ENCODE measurements at regions not wholly inside any gene's neighbourhood (a gene's known extent, or its start where the extent isn't known, plus 50 kb on each side); places are given as distances from the start of the nearest gene placed in this dataset.
"Not testable (repeated sequence)": the region's sequence is repeated elsewhere in the genome, so short reads cannot be mapped to it uniquely, and the experiment has no call there.

- Mint-ChIP-seq H3K4me1 (no peaks in the 10 kb centered on the region), H3K27me3 (no peaks in the 10 kb centered on the region), H3K27ac (no peak overlapping the region), H3K9me3 (peaks cover 3 to 11% (median 7%) of the 10 kb centered on the region in 3 donors), H3K4me3 (no peak overlapping the region), H3K36me3 (no peaks in the 10 kb centered on the region)
- WGBS (ENCODE audit: insufficient coverage), result no CpG with 5 or more reads among the region's 2 CpGs
- DNase-seq (no peak), ATAC-seq (replicated peaks in 1 of 4) (no peak)
- CTCF ChIA-PET, result interaction anchor here in 1 of 2 donors (0.7 kb wide), 1 partner anchor 85 kb away, joined by 3 read pairs; no protein-coding TSS in a partner anchor
- Histone ChIP-seq H3K36me3 (ENCODE audit: control insufficient read depth in 2 of 2, extremely low read depth in 1 of 2, insufficient read depth in 1 of 2, low read length in 1 of 2) (no peaks in the 10 kb centered on the region), H3K27me3 (replicated peaks in 1 of 2; ENCODE audit: control insufficient read depth in 2 of 2, extremely low read depth in 1 of 2, insufficient read depth in 2 of 2, low read length in 1 of 2) (no peaks in the 10 kb centered on the region), H3K4me3 (ENCODE audit: control insufficient read depth in 1 of 2, extremely low read depth in 1 of 2, low read length in 1 of 2) (no peak overlapping the region), H3K27ac (ENCODE audit: low read length) (no peak overlapping the region), H3K4me1 (ENCODE audit: control insufficient read depth in 1 of 2, extremely low read depth in 1 of 2, insufficient read depth in 2 of 2, low read length in 2 of 2) (no peaks in the 10 kb centered on the region), H3K9me3 (no peaks in the 10 kb centered on the region)
- POLR2A ChIA-PET, result no interaction called here
Measured at GRCh38 chr6:49326347-49326746, 136.7 kb downstream of the MMUT start.

- peaks cover 3 to 11% (median 7%) of the 10 kb centered on the region in 3 donors for H3K9me3 Mint-ChIP-seq
- POLR2A ChIA-PET, result no interaction called here
- Histone ChIP-seq H3K9me3 (no peaks in the 10 kb centered on the region), H3K4me1 (ENCODE audit: control insufficient read depth in 1 of 2, extremely low read depth in 1 of 2, insufficient read depth in 2 of 2, low read length in 2 of 2) (no peaks in the 10 kb centered on the region), H3K36me3 (ENCODE audit: control insufficient read depth in 2 of 2, extremely low read depth in 1 of 2, insufficient read depth in 1 of 2, low read length in 1 of 2) (no peaks in the 10 kb centered on the region), H3K27ac (ENCODE audit: low read length) (no peak overlapping the region), H3K4me3 (ENCODE audit: control insufficient read depth in 1 of 2, extremely low read depth in 1 of 2, low read length in 1 of 2) (no peak overlapping the region), H3K27me3 (replicated peaks in 1 of 2; ENCODE audit: control insufficient read depth in 2 of 2, extremely low read depth in 1 of 2, insufficient read depth in 2 of 2, low read length in 1 of 2) (no peaks in the 10 kb centered on the region)
- no peaks in the 10 kb centered on the region for H3K4me1 Mint-ChIP-seq
- WGBS (ENCODE audit: insufficient coverage), result 0% methylated on average over 1 of the region's 1 CpG
- DNase-seq, result no peak
- CTCF ChIA-PET, result interaction anchor here in 1 of 2 donors (0.7 kb wide), 1 partner anchor 86 kb away, joined by 3 read pairs; no protein-coding TSS in a partner anchor
- H3K36me3 Mint-ChIP-seq, result no peaks in the 10 kb centered on the region
- H3K27ac Mint-ChIP-seq, result no peak overlapping the region
- no peak overlapping the region for H3K4me3 Mint-ChIP-seq
- no peak for ATAC-seq (replicated peaks in 1 of 4)
- no peaks in the 10 kb centered on the region for H3K27me3 Mint-ChIP-seq
Measured at GRCh38 chr6:49325891-49326290, 137.2 kb downstream of the MMUT start.

- ATAC-seq (replicated peaks in 1 of 4), result no peak
- H3K27ac ChIP-seq (ENCODE audit: low read length), result no peak overlapping the region
- no peaks in the 10 kb centered on the region for H3K4me1 Mint-ChIP-seq
- H3K36me3 Mint-ChIP-seq, result no peaks in the 10 kb centered on the region
- H3K4me3 ChIP-seq (ENCODE audit: control insufficient read depth in 1 of 2, extremely low read depth in 1 of 2, low read length in 1 of 2), result no peak overlapping the region
- H3K9me3 Mint-ChIP-seq, result peaks cover 7 to 11% (median 10%) of the 10 kb centered on the region in 3 donors
- ChIA-PET POLR2A (no interaction called here), CTCF (no interaction called here)
- WGBS (ENCODE audit: insufficient coverage), result 50% methylated on average over 1 of the region's 1 CpG
- no peaks in the 10 kb centered on the region for H3K27me3 Mint-ChIP-seq
- H3K36me3 ChIP-seq (ENCODE audit: control insufficient read depth in 2 of 2, extremely low read depth in 1 of 2, insufficient read depth in 1 of 2, low read length in 1 of 2), result no peaks in the 10 kb centered on the region
- H3K27ac Mint-ChIP-seq, result no peak overlapping the region
- H3K4me1 ChIP-seq (ENCODE audit: control insufficient read depth in 1 of 2, extremely low read depth in 1 of 2, insufficient read depth in 2 of 2, low read length in 2 of 2), result no peaks in the 10 kb centered on the region
- no peak for DNase-seq
- no peaks in the 10 kb centered on the region for H3K9me3 ChIP-seq
- no peak overlapping the region for H3K4me3 Mint-ChIP-seq
- no peaks in the 10 kb centered on the region for H3K27me3 ChIP-seq (replicated peaks in 1 of 2; ENCODE audit: control insufficient read depth in 2 of 2, extremely low read depth in 1 of 2, insufficient read depth in 2 of 2, low read length in 1 of 2)
Measured at GRCh38 chr6:49322861-49323260, 140.2 kb downstream of the MMUT start.

DNA sequence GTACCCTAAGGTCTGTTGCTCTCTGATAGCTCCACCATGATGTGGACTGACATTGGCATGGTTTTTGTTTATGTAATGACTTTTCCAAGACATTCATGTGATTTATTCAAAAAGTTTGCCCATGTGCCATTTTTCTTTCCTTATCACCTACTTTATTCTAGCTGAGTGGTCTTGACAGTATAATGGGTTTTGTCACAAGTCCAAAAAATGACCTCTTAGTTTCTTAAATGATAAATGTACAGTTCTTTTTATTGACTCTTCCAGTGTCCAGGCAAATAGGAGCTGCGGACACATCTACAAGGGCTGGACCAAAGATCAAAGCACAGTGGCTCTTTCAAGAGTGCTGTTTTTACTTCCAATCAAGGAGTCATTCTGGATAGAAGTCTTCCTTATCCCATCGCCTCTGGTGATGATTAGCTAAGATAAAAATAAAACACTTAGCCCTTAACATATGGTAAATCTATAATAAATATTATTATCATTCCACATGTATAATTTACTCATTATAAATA, 141.4 kb downstream of the MMUT start:
- no peaks in the 10 kb centered on the region for H3K36me3 ChIP-seq (ENCODE audit: control insufficient read depth in 2 of 2, extremely low read depth in 1 of 2, insufficient read depth in 1 of 2, low read length in 1 of 2)
- no peaks in the 10 kb centered on the region for H3K27me3 ChIP-seq (replicated peaks in 1 of 2; ENCODE audit: control insufficient read depth in 2 of 2, extremely low read depth in 1 of 2, insufficient read depth in 2 of 2, low read length in 1 of 2)
- Mint-ChIP-seq H3K27ac (no peak overlapping the region), H3K9me3 (peaks cover 10 to 11% (median 10%) of the 10 kb centered on the region in 3 donors), H3K36me3 (no peaks in the 10 kb centered on the region), H3K4me3 (no peak overlapping the region), H3K4me1 (no peaks in the 10 kb centered on the region), H3K27me3 (no peaks in the 10 kb centered on the region)
- H3K27ac ChIP-seq (ENCODE audit: low read length), result no peak overlapping the region
- DNase-seq (no peak), ATAC-seq (replicated peaks in 1 of 4) (no peak)
- ChIA-PET CTCF (no interaction called here), POLR2A (no interaction called here)
- no CpG with 5 or more reads among the region's 2 CpGs for WGBS (ENCODE audit: insufficient coverage)
- no peaks in the 10 kb centered on the region for H3K9me3 ChIP-seq
- H3K4me3 ChIP-seq (ENCODE audit: control insufficient read depth in 1 of 2, extremely low read depth in 1 of 2, low read length in 1 of 2), result no peak overlapping the region
- H3K4me1 ChIP-seq (ENCODE audit: control insufficient read depth in 1 of 2, extremely low read depth in 1 of 2, insufficient read depth in 2 of 2, low read length in 2 of 2), result no peaks in the 10 kb centered on the region

GRCh38 chr6:49305010-49305409, 158.0 kb downstream of the MMUT start:
- Histone ChIP-seq H3K4me3 (ENCODE audit: control insufficient read depth in 1 of 2, extremely low read depth in 1 of 2, low read length in 1 of 2) (no peak overlapping the region), H3K27me3 (replicated peaks in 1 of 2; ENCODE audit: control insufficient read depth in 2 of 2, extremely low read depth in 1 of 2, insufficient read depth in 2 of 2, low read length in 1 of 2) (no peaks in the 10 kb centered on the region), H3K36me3 (ENCODE audit: control insufficient read depth in 2 of 2, extremely low read depth in 1 of 2, insufficient read depth in 1 of 2, low read length in 1 of 2) (no peaks in the 10 kb centered on the region), H3K4me1 (ENCODE audit: control insufficient read depth in 1 of 2, extremely low read depth in 1 of 2, insufficient read depth in 2 of 2, low read length in 2 of 2) (no peaks in the 10 kb centered on the region), H3K27ac (ENCODE audit: low read length) (no peak overlapping the region), H3K9me3 (no peaks in the 10 kb centered on the region)
- ChIA-PET POLR2A (no interaction called here), CTCF (no interaction called here)
- Mint-ChIP-seq H3K27me3 (no peaks in the 10 kb centered on the region), H3K4me1 (no peaks in the 10 kb centered on the region), H3K36me3 (no peaks in the 10 kb centered on the region), H3K4me3 (no peak overlapping the region), H3K27ac (no peak overlapping the region), H3K9me3 (peaks cover 2 to 13% (median 7%) of the 10 kb centered on the region in 3 donors)
- no CpG with 5 or more reads among the region's 1 CpG for WGBS (ENCODE audit: insufficient coverage)
- ATAC-seq (replicated peaks in 1 of 4), result no peak
- DNase-seq, result no peak

GRCh38 chr6:49304393-49304792, 158.7 kb downstream of the MMUT start:
- H3K36me3 ChIP-seq (ENCODE audit: control insufficient read depth in 2 of 2, extremely low read depth in 1 of 2, insufficient read depth in 1 of 2, low read length in 1 of 2); H3K27ac Mint-ChIP-seq; CTCF ChIA-PET; H3K27me3 ChIP-seq (replicated peaks in 1 of 2; ENCODE audit: control insufficient read depth in 2 of 2, extremely low read depth in 1 of 2, insufficient read depth in 2 of 2, low read length in 1 of 2); H3K4me1 Mint-ChIP-seq; H3K27me3 Mint-ChIP-seq; H3K36me3 Mint-ChIP-seq; H3K27ac ChIP-seq (ENCODE audit: low read length); H3K4me3 ChIP-seq (ENCODE audit: control insufficient read depth in 1 of 2, extremely low read depth in 1 of 2, low read length in 1 of 2); DNase-seq; H3K9me3 ChIP-seq; H3K4me1 ChIP-seq (ENCODE audit: control insufficient read depth in 1 of 2, extremely low read depth in 1 of 2, insufficient read depth in 2 of 2, low read length in 2 of 2); H3K4me3 Mint-ChIP-seq; ATAC-seq (replicated peaks in 1 of 4): not testable (repeated sequence)
- H3K9me3 Mint-ChIP-seq, result peaks cover 2 to 13% (median 7%) of the 10 kb centered on the region in 3 donors
- POLR2A ChIA-PET, result interaction anchor here in 1 of 2 donors (0.6 kb wide), 1 partner anchor 189 kb away, joined by 3 read pairs; no protein-coding TSS in a partner anchor
- WGBS (ENCODE audit: insufficient coverage), result no CpG with 5 or more reads among the region's 1 CpG

GRCh38 chr6:49300911-49301310, 162.1 kb downstream of the MMUT start:
- Mint-ChIP-seq H3K27ac (no peak overlapping the region), H3K27me3 (no peaks in the 10 kb centered on the region), H3K4me3 (no peak overlapping the region), H3K9me3 (peaks cover 4 to 13% (median 9%) of the 10 kb centered on the region in 3 donors), H3K4me1 (no peaks in the 10 kb centered on the region), H3K36me3 (no peaks in the 10 kb centered on the region)
- ATAC-seq (replicated peaks in 1 of 4), result no peak
- Histone ChIP-seq H3K27ac (ENCODE audit: low read length) (no peak overlapping the region), H3K9me3 (no peaks in the 10 kb centered on the region), H3K4me1 (ENCODE audit: control insufficient read depth in 1 of 2, extremely low read depth in 1 of 2, insufficient read depth in 2 of 2, low read length in 2 of 2) (no peaks in the 10 kb centered on the region), H3K36me3 (ENCODE audit: control insufficient read depth in 2 of 2, extremely low read depth in 1 of 2, insufficient read depth in 1 of 2, low read length in 1 of 2) (no peaks in the 10 kb centered on the region), H3K27me3 (replicated peaks in 1 of 2; ENCODE audit: control insufficient read depth in 2 of 2, extremely low read depth in 1 of 2, insufficient read depth in 2 of 2, low read length in 1 of 2) (no peaks in the 10 kb centered on the region), H3K4me3 (ENCODE audit: control insufficient read depth in 1 of 2, extremely low read depth in 1 of 2, low read length in 1 of 2) (no peak overlapping the region)
- ChIA-PET POLR2A (no interaction called here), CTCF (interaction anchor here in 1 of 2 donors (0.7 kb wide), 1 partner anchor 34 kb away, joined by 3 read pairs; no protein-coding TSS in a partner anchor)
- no peak for DNase-seq
